Right renal pelvis (tissue), 4 donors: ENCODE measurements at regions not wholly inside any gene's neighbourhood (a gene's known extent, or its start where the extent isn't known, plus 50 kb on each side); places are given as distances from the start of the nearest gene placed in this dataset.
"Not testable (repeated sequence)": the region's sequence is repeated elsewhere in the genome, so short reads cannot be mapped to it uniquely, and the experiment has no call there.

ENCODE experiments used
- DNase-seq, 4 donors: peaks; one replicate each; pipeline ENCODE4 v3.0.0-alpha.2; 2013; ENCODE audit warnings: low read depth in 4 of 4, low spot score in 3 of 4, missing footprints in 1 of 4

GRCh38 chr9:108803428-108804065 is 52.2 kb downstream of the ACTL7B start:
- no peak for DNase-seq

- DNase-seq: no peak
These were observed 52.8 kb downstream of the ACTL7B start for GRCh38 chr9:108802967-108803366.

GRCh38 chr9:108801949-108802348 is 53.8 kb downstream of the ACTL7B start:
- DNase-seq: no peak

GRCh38 chr9:108800632-108801099 is 55.1 kb downstream of the ACTL7B start:
- no peak for DNase-seq

GRCh38 chr9:108793573-108793972 is 62.2 kb downstream of the ACTL7B start:
- DNase-seq: no peak

- DNase-seq: no peak
These were observed 66.0 kb downstream of the ACTL7B start for GRCh38 chr9:108789742-108790141.

GRCh38 chr9:108787690-108788048 is 68.1 kb downstream of the ACTL7B start:
- no peak for DNase-seq

- DNase-seq: no peak
These were observed 68.7 kb downstream of the ACTL7B start for GRCh38 chr9:108786901-108787689.

GRCh38 chr9:108786322-108786721 is 69.5 kb downstream of the ACTL7B start:
- no peak for DNase-seq

- no peak for DNase-seq
These were observed 70.8 kb downstream of the ACTL7B start for GRCh38 chr9:108784998-108785397.

- no peak for DNase-seq
These were observed 71.9 kb downstream of the ACTL7B start for GRCh38 chr9:108783731-108784495.

- no peak for DNase-seq
These were observed 72.5 kb downstream of the ACTL7B start for GRCh38 chr9:108783326-108783725.

- DNase-seq: no peak
These were observed 74.6 kb downstream of the ACTL7B start for GRCh38 chr9:108780942-108781734.

- DNase-seq: no peak
These were observed 76.0 kb downstream of the ACTL7B start for GRCh38 chr9:108779551-108780325.

- no peak for DNase-seq
These were observed 78.7 kb downstream of the ACTL7B start for GRCh38 chr9:108776920-108777639.

GRCh38 chr9:108775901-108776306 is 79.9 kb downstream of the ACTL7B start:
- no peak for DNase-seq

- not testable (repeated sequence) for DNase-seq
These were observed 81.7 kb downstream of the ACTL7B start for GRCh38 chr9:108774088-108774487.

- DNase-seq: no peak
These were observed 83.4 kb downstream of the ACTL7B start for GRCh38 chr9:108772301-108772894.

- no peak for DNase-seq
These were observed 87.0 kb downstream of the ACTL7B start for GRCh38 chr9:108768744-108769143.
